HTR-8/SVneo (cell line): ENCODE measurements at regions not wholly inside any gene's neighbourhood (a gene's known extent, or its start where the extent isn't known, plus 50 kb on each side); places are given as distances from the start of the nearest gene placed in this dataset.

Source experiments
- DNase-seq: peaks from one replicate; pipeline ENCODE4 v3.0.0; 2011; ENCODE audit warnings: low spot score, mixed read lengths; ENCODE audit not compliant: insufficient read length
- FAIRE-seq: peaks from 2 replicates; lab custom pipeline; 2011; peaks lifted over from hg19 to GRCh38; lab: Jason Lieb, UNC

GRCh38 chr6:169869301-169869700, 117.9 kb downstream of the ERMARD start:
- DNase-seq (no peak), FAIRE-seq (no peak)

- FAIRE-seq (no peak), DNase-seq (no peak)
Measured at GRCh38 chr6:169868458-169868857, 117.0 kb downstream of the ERMARD start.

GRCh38 chr6:169867751-169868191, 116.3 kb downstream of the ERMARD start:
- DNase-seq (no peak), FAIRE-seq (no peak)

- DNase-seq, result no peak
- FAIRE-seq, result no peak
Measured at GRCh38 chr6:169866668-169867521, 115.5 kb downstream of the ERMARD start.

- FAIRE-seq, result no peak
Measured at GRCh38 chr6:169866140-169866534, 114.7 kb downstream of the ERMARD start.

GRCh38 chr6:169865346-169866139, 114.1 kb downstream of the ERMARD start:
- no peak for DNase-seq
- no peak for FAIRE-seq

More at GRCh38 chr6:169866140-169866534, 114.7 kb downstream of the ERMARD start:
- DNase-seq, result no peak

GRCh38 chr6:169864148-169865020, 113.0 kb downstream of the ERMARD start:
- FAIRE-seq (no peak), DNase-seq (no peak)

- no peak for DNase-seq
- FAIRE-seq, result peak; percentile 98
Measured at GRCh38 chr6:169863710-169864109, 112.3 kb downstream of the ERMARD start.

GRCh38 chr6:169862892-169863525, 111.6 kb downstream of the ERMARD start:
- DNase-seq, result no peak
- FAIRE-seq, result no peak

- FAIRE-seq, result no peak
- no peak for DNase-seq
Measured at GRCh38 chr6:169862043-169862891, 110.8 kb downstream of the ERMARD start.

- no peak for FAIRE-seq
- DNase-seq, result no peak
Measured at GRCh38 chr6:169861431-169862042, 110.1 kb downstream of the ERMARD start.

GRCh38 chr6:169859978-169860703, 108.7 kb downstream of the ERMARD start:
- DNase-seq (no peak), FAIRE-seq (no peak)

- DNase-seq (no peak), FAIRE-seq (no peak)
Measured at GRCh38 chr6:169859401-169859977, 108.1 kb downstream of the ERMARD start.

GRCh38 chr6:169858935-169859351, 107.5 kb downstream of the ERMARD start:
- DNase-seq (no peak), FAIRE-seq (no peak)

- DNase-seq (no peak), FAIRE-seq (no peak)
Measured at GRCh38 chr6:169858293-169858934, 107.0 kb downstream of the ERMARD start.

GRCh38 chr6:169857343-169858292, 106.2 kb downstream of the ERMARD start:
- DNase-seq (no peak), FAIRE-seq (no peak)
